ENCODE measurements at regions not wholly inside any gene's neighbourhood (a gene's known extent, or its start where the extent isn't known, plus 50 kb on each side); places are given as distances from the start of the nearest gene placed in this dataset.
A peak's percentile ranks its signal among the peaks of the same experiment; 100 is the strongest.
"Not testable (repeated sequence)": the region's sequence is repeated elsewhere in the genome, so short reads cannot be mapped to it uniquely, and the experiment has no call there.

DNA sequence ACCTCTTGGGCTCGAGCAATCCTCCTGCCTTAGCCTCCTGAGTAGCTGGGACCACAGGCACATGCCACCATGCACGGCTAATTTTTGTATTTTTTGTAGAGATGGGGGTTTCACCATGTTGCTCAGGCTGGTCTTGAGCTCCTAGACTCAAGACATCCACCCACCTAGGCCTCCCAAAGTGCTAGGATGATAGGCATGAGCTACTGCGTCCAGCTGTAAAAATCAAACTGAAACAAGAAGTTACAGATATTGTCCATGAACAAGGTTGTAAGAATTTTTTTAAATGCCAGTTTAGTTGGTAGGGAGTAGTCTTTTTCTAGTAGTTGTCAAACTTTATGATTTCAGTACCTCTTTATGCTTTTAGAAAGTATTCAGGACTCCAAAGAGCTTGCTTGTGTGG, 424.4 kb upstream of the PMFBP1 start:
- Mint-ChIP-seq H3K36me3 (peaks cover 4% of the 10 kb centered on the region), H3K4me3 (no peak overlapping the region), H3K9me3 (peaks cover 0 to 1% (median 0%) of the 10 kb centered on the region in 3 donors), H3K4me1 (peaks cover 7 to 9% (median 7%) of the 10 kb centered on the region in 3 donors), H3K27ac (no peak overlapping the region), H3K27me3 (no peaks in the 10 kb centered on the region)

DNA sequence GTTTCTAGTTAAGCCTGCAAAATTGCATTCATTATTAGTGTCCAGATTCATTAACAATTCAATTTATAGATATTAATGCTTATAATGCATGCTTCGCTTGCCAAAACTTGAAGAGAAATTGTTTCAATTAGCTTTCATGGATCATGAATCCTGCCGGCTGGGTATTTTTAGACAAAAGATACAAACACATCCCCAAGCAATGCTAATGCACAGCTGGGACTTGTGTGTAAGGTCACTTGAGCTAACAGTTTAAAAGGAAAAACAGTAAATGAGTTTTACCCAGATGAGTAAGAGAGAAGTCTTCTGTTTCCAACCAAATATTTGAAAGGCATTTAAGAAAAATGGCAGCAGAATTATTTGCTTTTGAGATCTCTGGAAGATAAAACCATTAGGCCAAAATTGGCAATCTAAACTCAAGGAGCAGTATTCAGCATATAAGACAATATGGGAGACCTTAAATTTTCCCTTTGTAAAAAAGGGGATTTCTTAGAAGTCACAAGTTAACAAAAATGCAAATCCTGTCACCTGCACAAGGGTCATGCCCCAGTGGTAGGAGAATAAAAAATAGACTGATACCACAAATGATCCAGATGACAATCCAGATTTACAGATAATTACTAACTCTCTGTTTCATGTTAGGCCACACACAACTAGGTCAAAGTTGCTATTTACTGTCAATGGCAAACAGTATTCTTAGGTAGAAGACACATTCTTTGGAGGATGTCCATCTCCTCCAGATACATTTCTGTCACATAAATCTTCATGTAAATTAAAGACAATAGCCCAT, 418.4 kb upstream of the PMFBP1 start:
- Mint-ChIP-seq H3K4me1 (peaks cover 27 to 33% (median 32%) of the 10 kb centered on the region in 3 donors), H3K27me3 (no peaks in the 10 kb centered on the region), H3K36me3 (no peaks in the 10 kb centered on the region), H3K27ac (peak overlapping the region; percentile 25 to 71 (median 69)), H3K4me3 (peak overlapping the region in 1 of 4 donors; percentile 82), H3K9me3 (no peaks in the 10 kb centered on the region)

DNA sequence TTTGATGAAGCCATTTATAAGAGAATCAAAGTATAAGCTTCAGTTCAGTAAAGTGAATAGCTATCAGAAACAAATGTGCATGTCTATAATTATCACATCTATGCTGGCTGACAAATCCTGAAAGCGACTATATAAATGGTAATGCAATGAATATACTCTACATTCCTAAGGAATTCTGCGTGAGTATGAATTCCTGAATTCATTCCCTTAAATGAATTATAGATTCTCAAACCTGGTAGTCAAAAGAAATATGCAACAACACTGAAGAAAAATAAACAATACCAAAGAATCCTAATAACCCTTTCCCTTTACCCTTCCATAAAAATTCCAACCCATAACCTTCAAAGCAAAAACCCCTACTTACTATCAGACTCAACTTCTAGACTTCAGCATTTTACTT, 416.6 kb upstream of the PMFBP1 start:
- no peak overlapping the region for H3K4me3 Mint-ChIP-seq
- H3K4me1 Mint-ChIP-seq: peaks cover 27 to 33% (median 32%) of the 10 kb centered on the region in 3 donors
- peak overlapping the region in 1 of 3 donors; percentile 31 for H3K27ac Mint-ChIP-seq
- no peaks in the 10 kb centered on the region for H3K27me3 Mint-ChIP-seq
- H3K36me3 Mint-ChIP-seq: no peaks in the 10 kb centered on the region
- no peaks in the 10 kb centered on the region for H3K9me3 Mint-ChIP-seq

DNA sequence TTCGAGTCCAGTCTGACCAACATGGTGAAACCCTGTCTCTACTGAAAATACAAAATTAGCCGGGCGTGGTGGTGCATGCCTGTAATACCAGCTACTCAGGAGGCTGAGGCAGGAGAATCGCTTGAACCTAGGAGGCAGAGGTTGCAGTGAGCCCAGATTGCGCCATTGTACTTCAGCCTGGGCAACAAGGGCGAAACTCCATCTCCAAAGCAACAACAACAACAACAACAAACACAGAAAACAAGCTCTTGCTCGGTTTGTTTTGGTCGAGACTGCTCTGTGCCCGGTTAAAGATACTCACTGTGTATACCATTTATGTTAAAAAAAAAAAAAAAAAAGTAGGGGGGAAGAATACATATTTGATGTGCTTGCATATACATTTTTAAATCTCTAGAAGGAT, 406.1 kb upstream of the PMFBP1 start:
- H3K27me3 Mint-ChIP-seq, H3K9me3 Mint-ChIP-seq, H3K4me3 Mint-ChIP-seq, H3K4me1 Mint-ChIP-seq, H3K36me3 Mint-ChIP-seq, H3K27ac Mint-ChIP-seq: not testable (repeated sequence)

DNA sequence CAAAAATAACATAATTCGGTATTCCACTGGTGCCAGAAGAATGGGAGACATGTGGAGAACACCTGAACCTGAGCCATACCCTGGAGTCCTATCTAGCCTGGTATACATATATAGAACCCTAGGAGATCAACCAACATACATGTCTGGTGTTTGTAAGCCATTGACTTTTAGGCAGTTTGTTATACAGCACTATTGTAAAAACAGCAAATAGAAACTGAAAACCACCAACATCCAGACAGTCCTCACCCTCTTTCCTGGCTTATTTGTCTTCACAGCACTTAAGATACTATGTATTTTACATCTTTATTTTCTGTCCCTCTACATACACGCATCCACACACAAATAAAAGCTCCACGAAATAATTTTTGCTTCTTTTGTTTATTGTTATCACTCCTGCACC, 404.2 kb upstream of the PMFBP1 start:
- peaks cover 0 to 2% (median 0%) of the 10 kb centered on the region in 3 donors for H3K9me3 Mint-ChIP-seq
- H3K4me1 Mint-ChIP-seq: peaks cover 1 to 8% (median 5%) of the 10 kb centered on the region in 3 donors
- H3K4me3 Mint-ChIP-seq: no peak overlapping the region
- H3K36me3 Mint-ChIP-seq: no peaks in the 10 kb centered on the region
- H3K27me3 Mint-ChIP-seq: no peaks in the 10 kb centered on the region
- H3K27ac Mint-ChIP-seq: no peak overlapping the region

DNA sequence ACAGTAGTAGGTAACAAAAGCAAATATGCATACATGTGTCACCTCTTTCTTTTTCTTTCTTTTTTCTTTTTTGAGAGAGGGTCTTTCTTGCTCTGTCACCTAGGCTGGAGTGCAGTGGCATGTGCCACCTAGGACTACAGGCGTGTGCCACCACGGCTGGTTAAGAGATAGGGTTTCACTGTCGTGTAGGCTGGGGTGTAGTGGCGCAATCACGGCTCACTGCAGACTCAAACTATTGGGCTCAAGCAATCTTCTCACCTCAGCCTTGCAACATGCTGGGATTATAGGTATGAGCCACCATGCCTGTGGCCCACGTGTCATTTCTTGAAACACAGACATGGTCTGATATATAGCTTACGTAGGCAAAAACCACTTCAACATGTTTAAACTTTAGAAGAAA, 397.7 kb upstream of the PMFBP1 start:
- Mint-ChIP-seq H3K27me3 (no peaks in the 10 kb centered on the region), H3K36me3 (no peaks in the 10 kb centered on the region), H3K9me3 (peaks cover 0 to 2% (median 0%) of the 10 kb centered on the region in 3 donors), H3K4me1 (peaks cover 0 to 6% (median 3%) of the 10 kb centered on the region in 3 donors), H3K4me3 (no peak overlapping the region), H3K27ac (no peak overlapping the region)

DNA sequence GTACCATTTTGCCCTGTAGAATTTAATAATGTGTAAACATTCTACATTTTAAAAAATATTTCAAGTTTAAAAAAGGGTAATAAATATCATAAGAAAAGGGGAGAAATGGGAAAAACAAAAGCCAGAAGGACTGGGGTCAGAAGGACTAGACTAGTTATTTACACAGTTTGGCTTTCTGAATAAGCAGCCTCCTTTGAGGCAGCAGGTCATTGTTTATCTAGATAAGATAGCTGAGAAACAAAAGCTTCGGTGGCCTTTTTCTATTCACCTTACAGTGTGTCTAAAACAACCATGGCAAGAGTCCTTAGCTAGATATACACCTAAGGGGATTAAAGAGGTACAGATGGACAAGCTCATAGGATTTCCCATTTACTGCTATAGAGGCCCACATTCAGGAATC, 396.5 kb upstream of the PMFBP1 start:
- peaks cover 0 to 2% (median 0%) of the 10 kb centered on the region in 3 donors for H3K9me3 Mint-ChIP-seq
- no peak overlapping the region for H3K27ac Mint-ChIP-seq
- H3K36me3 Mint-ChIP-seq: no peaks in the 10 kb centered on the region

DNA sequence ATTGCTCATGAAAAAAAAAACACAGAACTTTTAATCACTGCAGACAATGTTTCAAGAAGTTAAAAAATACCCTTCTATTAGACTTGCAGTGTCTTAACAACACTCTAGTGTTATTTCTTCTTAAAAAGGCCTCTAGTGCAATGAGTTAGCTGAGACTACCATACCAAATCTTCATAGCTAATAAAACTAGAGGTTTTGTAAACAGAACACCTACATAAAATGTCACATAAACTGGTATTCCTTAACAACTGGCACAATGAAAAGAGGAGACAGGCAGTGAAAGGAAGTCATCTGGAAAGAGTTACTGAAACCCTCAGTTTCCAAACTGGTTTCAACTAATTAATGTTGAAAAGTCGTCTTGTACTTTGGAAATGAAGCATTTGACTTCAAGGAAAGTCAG, 394.2 kb upstream of the PMFBP1 start:
- H3K4me1 Mint-ChIP-seq: peaks cover 0 to 5% (median 0%) of the 10 kb centered on the region in 3 donors
- H3K9me3 Mint-ChIP-seq: no peaks in the 10 kb centered on the region
- H3K36me3 Mint-ChIP-seq: no peaks in the 10 kb centered on the region
- no peak overlapping the region for H3K4me3 Mint-ChIP-seq
- H3K27ac Mint-ChIP-seq: no peak overlapping the region
- no peaks in the 10 kb centered on the region for H3K27me3 Mint-ChIP-seq

More for the DNA sequence above, 396.5 kb upstream of the PMFBP1 start:
- Mint-ChIP-seq H3K27me3 (no peaks in the 10 kb centered on the region), H3K4me1 (peaks cover 0 to 3% (median 0%) of the 10 kb centered on the region in 3 donors), H3K4me3 (no peak overlapping the region)

DNA sequence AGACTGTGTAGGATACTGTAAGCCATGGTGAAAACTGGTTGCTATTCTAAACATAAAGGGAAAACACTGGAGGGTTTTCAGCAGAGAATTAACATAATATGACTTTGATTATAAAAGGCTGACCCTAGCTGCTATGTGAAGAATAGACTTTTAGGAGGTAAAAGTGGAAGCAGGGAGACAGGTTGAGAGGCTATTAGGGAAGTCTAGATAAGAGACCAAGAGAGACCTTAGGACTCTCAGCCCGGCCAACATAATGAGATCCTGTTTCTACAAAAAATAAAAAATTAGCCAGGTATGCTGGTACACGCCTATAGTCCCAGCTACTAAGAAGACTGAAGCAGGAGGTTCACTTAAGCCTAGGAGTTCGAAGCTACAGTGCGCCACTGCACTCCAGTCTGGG, 393.2 kb upstream of the PMFBP1 start:
- no peak overlapping the region for H3K27ac Mint-ChIP-seq
- H3K4me1 Mint-ChIP-seq: peaks cover 0 to 11% (median 2%) of the 10 kb centered on the region in 3 donors
- H3K4me3 Mint-ChIP-seq: no peak overlapping the region
- H3K27me3 Mint-ChIP-seq: no peaks in the 10 kb centered on the region
- H3K9me3 Mint-ChIP-seq: no peaks in the 10 kb centered on the region
- no peaks in the 10 kb centered on the region for H3K36me3 Mint-ChIP-seq

DNA sequence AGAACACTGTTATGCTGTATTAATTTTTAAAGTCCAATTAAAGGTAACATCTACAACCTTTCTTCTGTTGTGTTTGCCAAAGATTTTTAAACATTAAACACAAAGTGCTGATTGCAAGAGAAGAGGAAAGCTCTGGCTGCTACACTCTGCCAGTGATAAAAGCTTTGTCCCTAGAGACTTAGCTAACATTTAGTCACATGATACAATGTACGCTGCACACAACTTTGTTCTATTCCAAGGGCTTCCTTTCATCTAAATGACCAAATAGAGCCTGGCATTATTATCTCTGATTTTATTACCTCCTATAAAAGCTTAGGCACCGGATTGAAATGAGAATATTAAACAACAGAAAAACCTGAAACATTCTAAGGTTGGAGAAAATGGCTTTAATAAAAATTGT, 388.7 kb upstream of the PMFBP1 start:
- Mint-ChIP-seq H3K9me3 (no peaks in the 10 kb centered on the region), H3K27ac (no peak overlapping the region), H3K36me3 (no peaks in the 10 kb centered on the region), H3K4me1 (peaks cover 2 to 8% (median 4%) of the 10 kb centered on the region in 3 donors), H3K4me3 (no peak overlapping the region), H3K27me3 (no peaks in the 10 kb centered on the region)

DNA sequence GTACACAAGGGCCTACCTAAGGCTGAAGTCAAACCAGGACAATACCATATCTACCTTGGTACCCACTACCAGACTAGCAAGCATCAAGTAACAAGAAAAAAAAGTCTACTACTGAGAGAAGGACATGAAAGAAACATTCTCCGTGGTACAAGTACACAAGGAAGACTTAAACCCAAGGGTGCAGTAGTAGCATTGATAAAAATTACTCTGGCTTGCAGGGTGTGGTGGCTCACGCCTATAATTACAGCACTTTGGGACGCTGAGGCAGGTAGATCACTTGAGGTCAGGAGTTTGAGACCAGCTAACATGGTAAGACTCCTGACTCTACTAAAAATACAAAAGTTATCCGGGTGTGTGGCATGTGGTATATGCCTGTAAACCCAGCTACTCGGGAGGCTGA, 386.5 kb upstream of the PMFBP1 start:
- Mint-ChIP-seq H3K36me3 (no peaks in the 10 kb centered on the region), H3K27ac (no peak overlapping the region), H3K4me1 (peaks cover 2 to 8% (median 4%) of the 10 kb centered on the region in 3 donors), H3K9me3 (no peaks in the 10 kb centered on the region), H3K27me3 (no peaks in the 10 kb centered on the region), H3K4me3 (no peak overlapping the region)

DNA sequence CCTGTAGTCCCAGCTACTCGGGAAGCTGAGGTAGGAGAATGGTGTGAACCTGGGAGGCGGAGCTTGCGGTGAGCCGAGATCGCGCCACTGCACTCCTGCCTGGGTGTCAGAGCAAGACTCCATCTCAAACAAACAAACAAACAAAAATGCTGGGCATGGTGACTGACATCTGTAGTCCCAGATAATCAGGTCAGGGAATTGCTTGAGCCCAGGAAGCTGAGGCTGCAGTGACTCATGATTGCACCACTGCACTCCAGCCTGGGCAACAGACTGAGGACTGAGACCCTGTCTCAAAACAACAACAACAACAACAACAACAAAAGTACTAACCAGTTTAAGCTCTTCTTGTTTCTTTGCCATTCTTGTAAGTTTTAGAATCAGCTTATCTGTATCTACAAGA, 383.0 kb upstream of the PMFBP1 start:
- peaks cover 5% of the 10 kb centered on the region for H3K36me3 Mint-ChIP-seq
- peaks cover 0 to 4% (median 0%) of the 10 kb centered on the region in 3 donors for H3K4me1 Mint-ChIP-seq
- no peak overlapping the region for H3K4me3 Mint-ChIP-seq
- H3K27me3 Mint-ChIP-seq: no peaks in the 10 kb centered on the region
- H3K9me3 Mint-ChIP-seq: peaks cover 0 to 7% (median 2%) of the 10 kb centered on the region in 3 donors
- no peak overlapping the region for H3K27ac Mint-ChIP-seq

DNA sequence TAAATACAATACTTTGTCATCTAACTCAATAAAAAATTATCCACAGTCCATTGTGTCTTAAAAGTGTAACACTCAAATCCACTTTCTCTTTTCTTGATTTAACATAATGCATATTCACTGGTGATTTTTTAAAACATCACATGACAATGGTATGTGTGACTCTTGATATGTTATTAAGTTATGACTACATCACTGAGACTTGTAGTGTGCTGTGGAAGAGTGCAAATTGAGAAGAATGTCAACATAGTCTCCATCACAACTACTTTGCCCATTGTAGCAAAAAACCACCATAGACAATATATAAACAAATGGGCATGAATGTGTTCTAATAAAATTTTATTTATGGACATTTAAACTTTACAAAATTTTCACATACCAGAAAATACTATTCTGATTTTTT, 380.7 kb upstream of the PMFBP1 start:
- Mint-ChIP-seq H3K36me3 (peaks cover 9% of the 10 kb centered on the region), H3K4me1 (no peaks in the 10 kb centered on the region), H3K27me3 (no peaks in the 10 kb centered on the region), H3K4me3 (no peak overlapping the region), H3K9me3 (peaks cover 4 to 10% (median 6%) of the 10 kb centered on the region in 3 donors), H3K27ac (no peak overlapping the region)

DNA sequence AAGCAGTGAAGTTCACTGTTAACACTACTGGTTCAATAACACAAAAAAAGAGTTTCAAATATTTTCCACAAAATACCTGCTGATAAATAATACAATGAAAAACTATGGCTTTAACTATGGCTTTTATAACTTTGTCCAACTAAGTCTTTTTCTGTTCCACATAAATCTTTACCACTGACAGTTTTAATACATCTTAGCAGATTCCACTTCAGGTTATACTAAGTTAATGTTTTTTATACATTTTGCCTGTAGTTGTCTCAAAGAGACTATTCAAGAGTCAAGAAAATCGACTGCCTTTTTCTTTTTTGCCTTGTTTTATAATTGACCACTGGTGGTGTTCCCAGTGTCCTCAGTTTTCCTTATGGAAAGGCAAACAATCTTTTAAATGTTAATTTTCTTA, 379.7 kb upstream of the PMFBP1 start:
- no peak overlapping the region for H3K27ac Mint-ChIP-seq
- no peaks in the 10 kb centered on the region for H3K27me3 Mint-ChIP-seq
- H3K9me3 Mint-ChIP-seq: peaks cover 5 to 10% (median 8%) of the 10 kb centered on the region in 3 donors
- no peak overlapping the region for H3K4me3 Mint-ChIP-seq
- peaks cover 9% of the 10 kb centered on the region for H3K36me3 Mint-ChIP-seq
- H3K4me1 Mint-ChIP-seq: no peaks in the 10 kb centered on the region

DNA sequence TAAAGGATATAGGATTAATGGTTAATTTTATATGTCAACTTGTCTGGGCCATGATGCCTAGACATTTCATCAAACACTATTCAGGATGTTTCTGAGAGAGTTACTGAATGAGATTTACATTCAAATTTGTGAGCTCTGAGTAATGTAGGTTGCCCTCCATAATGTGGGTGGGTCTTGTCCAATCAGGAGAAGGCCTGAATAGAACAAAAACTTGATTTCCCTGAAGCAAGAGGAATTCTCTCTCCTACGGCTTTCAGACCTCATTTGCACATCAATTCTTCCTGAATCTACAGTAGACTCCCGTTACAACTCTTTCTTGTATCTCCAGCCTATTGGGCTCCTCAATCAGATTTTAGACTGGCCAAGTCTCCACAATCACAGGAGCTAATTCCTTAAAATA, 377.9 kb upstream of the PMFBP1 start:
- Mint-ChIP-seq H3K9me3 (peaks cover 5 to 10% (median 9%) of the 10 kb centered on the region in 3 donors), H3K27ac (no peak overlapping the region)

DNA sequence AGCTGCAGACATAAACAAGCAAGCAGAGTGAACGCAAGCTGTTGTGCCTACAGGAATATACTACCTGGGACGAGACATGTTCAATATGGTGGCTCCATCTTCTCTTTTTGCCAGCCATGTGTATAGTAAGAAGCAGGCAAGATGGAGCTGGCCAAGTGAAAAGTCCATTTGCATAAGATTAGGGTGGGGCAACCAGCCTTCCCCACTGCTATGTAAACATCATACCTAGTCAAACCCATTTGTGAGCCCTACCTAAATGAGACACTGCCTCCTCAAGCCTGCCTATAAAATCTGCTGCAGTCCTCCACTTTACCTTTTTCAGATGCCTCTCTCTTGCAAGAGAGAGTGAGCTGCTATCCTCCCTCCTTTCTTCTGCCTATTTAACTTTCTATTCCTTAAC, 370.1 kb upstream of the PMFBP1 start:
- H3K9me3 Mint-ChIP-seq: peaks cover 0 to 7% (median 0%) of the 10 kb centered on the region in 3 donors
- peaks cover 0 to 3% (median 0%) of the 10 kb centered on the region in 3 donors for H3K4me1 Mint-ChIP-seq
- H3K36me3 Mint-ChIP-seq: peaks cover 5% of the 10 kb centered on the region
- H3K4me3 Mint-ChIP-seq: no peak overlapping the region
- H3K27me3 Mint-ChIP-seq: no peaks in the 10 kb centered on the region
- no peak overlapping the region for H3K27ac Mint-ChIP-seq

More for the DNA sequence above, 377.9 kb upstream of the PMFBP1 start:
- Mint-ChIP-seq H3K4me3 (no peak overlapping the region), H3K36me3 (peaks cover 10% of the 10 kb centered on the region), H3K4me1 (no peaks in the 10 kb centered on the region), H3K27me3 (no peaks in the 10 kb centered on the region)

Measured in IgD-negative memory B cell (primary cell).